ENCODE measurements at regions not wholly inside any gene's neighbourhood (a gene's known extent, or its start where the extent isn't known, plus 50 kb on each side); places are given as distances from the start of the nearest gene placed in this dataset.

- no peak for TF ChIP-seq ZNF274 (IDR thresholded peaks at IDR 0.05; ENCODE audit: low read depth, low read length)
- H3K4me3 ChIP-seq (ENCODE audit: low read length): peak overlapping the region; percentile 7; the same call in 1 of the 2 replicates
Measured at GRCh38 chr21:35227786-35228185, 178.7 kb upstream of the RUNX1 start.

GRCh38 chr21:35226968-35227744 lies 178.1 kb upstream of the RUNX1 start:
- TF ChIP-seq ZNF274 (IDR thresholded peaks at IDR 0.05; ENCODE audit: low read depth, low read length): no peak

GRCh38 chr21:35226328-35226727 lies 177.2 kb upstream of the RUNX1 start:
- H3K4me3 ChIP-seq (ENCODE audit: low read length): no peak overlapping the region
- no peak for TF ChIP-seq ZNF274 (IDR thresholded peaks at IDR 0.05; ENCODE audit: low read depth, low read length)

More at GRCh38 chr21:35226968-35227744, 178.1 kb upstream of the RUNX1 start:
- peak overlapping the region; percentile 7; the same call in 1 of the 2 replicates for H3K4me3 ChIP-seq (ENCODE audit: low read length)

- TF ChIP-seq ZNF274 (IDR thresholded peaks at IDR 0.05; ENCODE audit: low read depth, low read length): no peak
- H3K4me3 ChIP-seq (ENCODE audit: low read length): no peak overlapping the region
Measured at GRCh38 chr21:35225573-35225972, 176.5 kb upstream of the RUNX1 start.

DNA sequence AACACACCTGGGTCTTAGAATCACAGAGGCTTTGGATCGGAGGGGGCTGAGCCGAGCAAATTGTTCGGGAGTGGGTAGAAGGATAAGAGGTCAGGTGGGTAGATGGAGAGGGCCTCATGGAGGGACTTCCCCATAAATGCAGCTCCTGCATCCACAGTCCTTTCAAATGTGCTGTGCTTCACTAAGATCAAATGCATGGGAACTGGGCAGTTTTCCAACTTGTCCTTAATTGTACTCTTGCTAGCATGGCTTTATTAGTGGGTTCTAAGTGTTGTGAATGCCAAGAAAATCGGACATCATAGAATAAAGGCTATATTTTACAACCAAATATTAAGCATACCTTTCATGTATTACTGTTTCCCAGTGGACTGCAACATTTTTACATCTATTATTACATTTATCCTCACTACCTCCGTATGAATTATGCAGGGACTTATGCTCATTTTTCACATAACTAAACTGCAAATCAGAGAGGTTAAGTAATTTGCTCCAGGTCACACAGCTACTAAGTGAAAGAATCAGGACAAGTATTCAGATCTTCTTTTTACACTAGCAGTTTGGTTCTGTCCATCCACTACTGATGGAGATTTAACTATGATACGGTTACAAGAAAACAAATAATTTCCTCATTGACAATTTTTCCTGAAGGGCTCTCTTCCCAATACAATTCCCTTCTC lies 174.5 kb upstream of the RUNX1 start:
- no peak overlapping the region for H3K4me3 ChIP-seq (ENCODE audit: low read length)
- TF ChIP-seq ZNF274 (IDR thresholded peaks at IDR 0.05; ENCODE audit: low read depth, low read length): no peak

- no peak overlapping the region; the same call in 1 of the 2 replicates for H3K4me3 ChIP-seq (ENCODE audit: low read length)
- TF ChIP-seq ZNF274 (IDR thresholded peaks at IDR 0.05; ENCODE audit: low read depth, low read length): no peak
Measured at GRCh38 chr21:35222541-35222941, 173.4 kb upstream of the RUNX1 start.

GRCh38 chr21:35222021-35222420 lies 172.9 kb upstream of the RUNX1 start:
- no peak for TF ChIP-seq ZNF274 (IDR thresholded peaks at IDR 0.05; ENCODE audit: low read depth, low read length)

GRCh38 chr21:35220301-35220700 lies 171.2 kb upstream of the RUNX1 start:
- no peak overlapping the region for H3K4me3 ChIP-seq (ENCODE audit: low read length)
- no peak for TF ChIP-seq ZNF274 (IDR thresholded peaks at IDR 0.05; ENCODE audit: low read depth, low read length)

More at GRCh38 chr21:35222021-35222420, 172.9 kb upstream of the RUNX1 start:
- no peak overlapping the region for H3K4me3 ChIP-seq (ENCODE audit: low read length)

DNA sequence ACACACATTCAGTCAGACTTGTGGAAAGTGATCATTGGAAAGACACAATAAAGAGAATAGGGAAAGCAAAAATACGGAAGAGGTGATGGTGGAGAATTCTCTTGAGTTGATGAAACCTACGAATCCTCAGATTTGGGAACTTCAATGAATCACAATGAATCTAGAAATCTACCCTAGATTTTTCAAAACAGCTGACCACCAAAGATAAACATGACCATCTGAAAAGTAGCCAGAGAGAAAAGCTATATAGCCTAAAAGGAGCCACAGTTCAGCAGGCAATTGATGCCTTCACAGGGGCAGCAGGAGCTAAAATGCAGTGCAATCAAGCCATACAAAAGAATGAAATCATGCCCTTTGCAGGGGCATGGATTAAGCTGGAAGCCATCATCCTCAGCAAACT lies 170.6 kb upstream of the RUNX1 start:
- H3K4me3 ChIP-seq (ENCODE audit: low read length): no peak overlapping the region
- no peak for TF ChIP-seq ZNF274 (IDR thresholded peaks at IDR 0.05; ENCODE audit: low read depth, low read length)

- TF ChIP-seq ZNF274 (IDR thresholded peaks at IDR 0.05; ENCODE audit: low read depth, low read length): no peak
- H3K4me3 ChIP-seq (ENCODE audit: low read length): no peak overlapping the region
Measured at GRCh38 chr21:35219291-35219690, 170.2 kb upstream of the RUNX1 start.

DNA sequence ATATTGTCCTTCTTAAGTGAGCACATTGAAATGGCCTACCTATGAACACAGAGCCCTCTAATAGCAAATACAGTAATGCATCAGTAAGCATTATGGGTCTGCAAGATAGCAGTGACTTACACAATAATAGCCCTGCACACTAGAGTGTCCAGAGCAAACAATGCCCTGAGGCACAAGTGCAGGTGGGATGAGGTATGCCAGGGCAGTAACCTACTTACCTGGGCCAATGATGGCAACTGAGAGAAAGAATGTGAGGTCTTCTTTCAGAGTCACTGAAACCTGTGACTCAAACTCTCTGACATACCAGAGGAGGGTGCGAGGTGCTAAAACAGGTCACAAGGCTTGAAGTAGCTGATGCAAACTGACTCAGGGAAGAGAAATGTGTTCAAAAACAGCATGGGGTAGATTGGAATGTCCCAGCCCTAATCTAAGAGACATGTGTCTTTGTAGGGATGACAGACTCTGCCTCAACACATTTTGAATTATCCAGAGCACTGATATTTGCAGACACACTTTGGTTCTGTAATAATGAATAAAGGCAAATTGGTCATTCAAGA lies 168.5 kb upstream of the RUNX1 start:
- TF ChIP-seq ZNF274 (IDR thresholded peaks at IDR 0.05; ENCODE audit: low read depth, low read length): no peak
- no peak overlapping the region for H3K4me3 ChIP-seq (ENCODE audit: low read length)

GRCh38 chr21:35216996-35217395 lies 167.9 kb upstream of the RUNX1 start:
- TF ChIP-seq ZNF274 (IDR thresholded peaks at IDR 0.05; ENCODE audit: low read depth, low read length): no peak
- H3K4me3 ChIP-seq (ENCODE audit: low read length): no peak overlapping the region

DNA sequence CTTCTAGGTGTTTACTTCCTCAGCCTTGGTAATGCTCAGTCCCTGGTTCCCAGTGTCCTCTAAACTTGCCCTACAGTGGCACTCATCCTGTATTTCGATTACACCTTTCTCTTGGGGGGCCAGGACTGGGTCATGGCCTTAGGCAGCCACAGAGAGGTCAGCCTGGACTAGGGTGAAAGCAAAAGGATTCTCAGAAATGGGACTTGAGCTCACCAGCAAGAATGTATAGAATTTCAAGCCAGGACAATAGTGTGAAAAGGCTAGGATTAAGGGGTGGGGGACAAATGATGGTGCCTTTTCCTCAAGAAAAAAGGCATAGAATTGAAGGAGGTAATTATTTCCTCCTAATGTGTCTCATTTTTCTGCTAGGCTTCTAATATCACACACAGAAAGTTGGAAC lies 166.8 kb upstream of the RUNX1 start:
- H3K4me3 ChIP-seq (ENCODE audit: low read length): no peak overlapping the region
- TF ChIP-seq ZNF274 (IDR thresholded peaks at IDR 0.05; ENCODE audit: low read depth, low read length): no peak

GRCh38 chr21:35212393-35213127 lies 163.5 kb upstream of the RUNX1 start:
- TF ChIP-seq ZNF274 (IDR thresholded peaks at IDR 0.05; ENCODE audit: low read depth, low read length): no peak
- H3K4me3 ChIP-seq (ENCODE audit: low read length): no peak overlapping the region

Data from GM08714 (cell line).